HG03521 (cell line): ENCODE measurements at regions not wholly inside any gene's neighbourhood (a gene's known extent, or its start where the extent isn't known, plus 50 kb on each side); places are given as distances from the start of the nearest gene placed in this dataset.
"Not testable (repeated sequence)": the region's sequence is repeated elsewhere in the genome, so short reads cannot be mapped to it uniquely, and the experiment has no call there.

ENCODE experiments used
- ATAC-seq: cut with Tn5 transposase; IDR thresholded peaks from one replicate; pipeline ENCODE4 v1.9.1; 2021; ENCODE audit warnings: mild to moderate bottlenecking, moderate library complexity; ENCODE audit not compliant: unreplicated experiment

DNA sequence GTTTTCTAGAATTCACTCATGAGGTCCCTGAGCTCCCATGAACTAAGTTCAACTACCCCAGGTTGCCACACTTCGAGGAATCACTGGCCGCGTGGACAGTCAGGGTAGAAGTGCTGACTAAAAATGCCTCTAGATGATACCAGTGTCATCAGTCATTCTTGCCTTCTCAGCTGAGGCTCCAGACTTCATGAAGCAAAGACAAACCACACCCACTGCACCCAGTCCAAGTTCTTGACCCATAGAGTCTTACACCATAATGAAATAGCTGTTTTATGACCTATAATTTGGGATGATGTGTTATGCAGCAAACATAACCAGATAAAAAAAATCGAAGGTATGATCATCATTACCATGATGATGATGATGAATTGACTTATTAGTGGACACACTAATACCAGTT is 632.9 kb upstream of the TLE4 start:
- ATAC-seq, result no peak

DNA sequence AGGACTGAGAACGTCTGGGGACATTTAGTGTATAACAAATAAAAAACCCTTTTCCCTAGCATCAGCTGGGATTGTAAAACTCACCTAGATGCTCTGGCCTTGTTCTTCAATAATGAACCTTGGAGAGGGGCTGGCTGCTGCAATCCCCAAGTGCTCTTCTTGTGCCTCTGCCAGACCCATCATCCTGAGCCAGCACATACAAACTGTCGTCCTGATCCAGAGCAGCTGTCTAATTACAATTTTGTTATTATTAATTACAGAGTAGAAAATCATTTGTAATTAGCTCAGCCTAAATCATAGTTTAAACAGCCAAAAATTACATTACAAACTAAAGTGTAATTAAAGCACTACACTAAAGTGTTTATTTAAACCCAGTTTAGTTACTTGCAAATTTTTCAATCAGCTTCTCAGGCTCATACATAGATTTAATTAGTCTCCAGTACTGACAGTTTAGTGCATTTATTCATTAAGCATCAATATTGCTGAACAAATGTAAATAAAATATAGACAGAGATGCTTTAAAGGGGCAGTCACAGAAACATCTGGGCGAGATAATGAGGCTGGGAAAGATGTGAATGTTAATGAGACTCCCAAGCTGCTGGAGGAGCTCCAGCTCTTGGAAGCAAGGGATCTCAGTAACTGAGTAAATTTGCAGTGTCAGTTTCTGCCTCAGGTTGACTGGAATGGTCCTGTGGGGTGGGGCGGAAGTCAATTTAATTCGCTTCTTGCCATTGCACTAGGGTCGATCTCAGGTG is 632.3 kb upstream of the TLE4 start:
- ATAC-seq, result no peak

DNA sequence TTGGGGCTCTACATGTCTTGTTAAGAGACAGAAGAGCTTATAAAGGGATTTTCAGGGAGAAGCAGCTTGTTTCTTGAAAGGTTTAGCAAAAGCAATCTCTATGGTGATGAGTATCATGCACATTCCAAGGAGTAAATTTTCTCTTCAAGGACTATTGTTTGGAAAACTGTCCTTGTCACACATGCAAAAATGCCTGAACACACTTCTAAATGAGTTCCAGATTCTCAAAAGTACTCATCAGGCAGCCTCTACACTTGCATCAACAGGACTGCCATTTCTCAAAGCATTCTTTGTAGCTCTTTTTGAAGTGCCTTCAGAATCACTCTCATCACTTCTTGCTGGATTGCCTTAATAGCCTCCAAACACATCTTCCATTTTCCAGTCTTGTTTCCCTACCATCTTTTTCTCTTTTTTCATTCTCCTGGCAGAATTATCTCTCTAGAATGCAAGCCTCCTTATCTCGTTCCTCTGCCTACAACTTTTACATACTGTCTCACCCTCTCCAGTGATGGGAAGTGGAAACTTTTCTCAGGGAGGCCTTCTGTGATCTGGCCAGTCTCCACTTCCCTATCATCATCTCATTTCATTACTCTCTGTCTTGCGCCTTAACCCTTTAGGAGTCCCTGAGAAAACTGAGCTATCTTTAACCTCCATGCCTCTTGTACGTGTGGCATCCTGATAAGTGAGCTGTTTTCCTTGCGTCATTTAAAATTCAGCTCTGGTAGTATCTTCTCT is 631.5 kb upstream of the TLE4 start:
- no peak for ATAC-seq

DNA sequence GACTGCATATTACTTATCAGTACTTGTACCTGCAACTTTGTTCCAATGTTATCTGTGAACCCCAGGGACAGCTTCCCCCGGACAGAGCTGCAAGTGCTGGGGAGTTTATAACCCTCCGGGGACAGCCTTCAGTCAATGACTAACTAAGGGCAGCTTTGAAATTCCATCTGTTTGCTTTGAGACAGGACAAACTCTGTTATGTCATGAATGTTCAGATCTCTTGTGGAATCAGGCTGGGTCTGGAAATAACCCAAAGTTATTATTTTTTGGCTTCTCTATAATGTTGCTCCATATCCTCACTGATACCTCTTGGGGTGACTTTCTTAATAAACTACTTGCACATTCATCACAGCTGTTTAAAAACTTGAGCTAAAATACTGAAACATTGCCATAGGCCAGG is 617.5 kb upstream of the TLE4 start:
- ATAC-seq, result no peak

DNA sequence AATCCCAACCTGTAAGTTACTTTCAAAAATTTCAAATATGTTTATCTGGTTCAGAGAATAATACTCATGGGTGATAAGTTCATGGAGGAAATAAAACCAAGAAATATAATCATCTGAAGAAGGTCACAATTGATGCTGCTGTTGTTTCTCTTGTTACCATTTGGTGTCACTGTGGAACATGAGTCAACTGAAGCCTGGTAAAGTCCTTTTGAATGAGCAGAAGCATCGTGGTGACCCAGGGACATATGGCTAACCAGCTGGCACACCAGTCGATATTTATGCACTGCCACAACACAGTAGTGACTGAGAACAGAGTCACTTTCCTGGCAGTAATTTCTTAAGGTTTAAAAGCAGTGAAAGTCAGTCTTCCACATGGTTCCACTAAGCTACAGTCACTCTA is 612.9 kb upstream of the TLE4 start:
- ATAC-seq, result no peak

DNA sequence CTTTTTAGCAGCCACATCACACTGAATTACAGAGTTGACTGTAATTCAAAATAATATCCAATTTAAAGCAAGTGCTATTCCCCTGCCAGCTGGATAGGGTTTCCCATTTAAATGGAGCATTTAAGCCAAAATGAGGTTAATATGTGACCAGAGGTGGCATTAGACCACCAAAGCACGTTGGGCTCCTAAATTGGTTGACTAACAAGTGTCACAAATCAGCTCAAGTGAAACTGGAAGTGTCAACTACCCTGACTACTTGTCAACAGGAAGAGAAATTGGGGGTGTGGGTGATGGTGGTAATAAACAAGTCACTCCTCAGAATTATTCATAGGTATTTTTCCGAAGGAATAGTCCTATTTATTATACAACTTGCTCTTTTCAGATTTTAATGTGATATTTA is 609.6 kb upstream of the TLE4 start:
- no peak for ATAC-seq

DNA sequence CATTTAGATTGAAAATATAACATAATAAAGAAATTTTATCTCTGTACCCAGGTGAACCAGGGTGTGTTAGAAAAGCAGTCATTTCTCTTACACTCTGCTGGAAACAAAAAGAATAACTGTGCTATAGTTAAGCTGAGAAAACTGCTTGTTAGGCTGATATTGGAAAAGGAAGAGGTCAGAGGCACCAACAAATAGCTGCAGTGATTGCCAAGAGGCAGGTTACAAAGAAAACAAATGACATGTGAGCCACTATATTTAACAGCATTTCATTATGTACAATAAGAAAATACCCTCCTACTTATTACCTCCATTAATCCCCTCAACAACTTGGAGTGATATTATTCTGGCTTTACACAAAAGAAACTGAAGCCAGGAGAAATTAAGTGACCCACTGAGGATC is 607.9 kb upstream of the TLE4 start:
- no peak for ATAC-seq

DNA sequence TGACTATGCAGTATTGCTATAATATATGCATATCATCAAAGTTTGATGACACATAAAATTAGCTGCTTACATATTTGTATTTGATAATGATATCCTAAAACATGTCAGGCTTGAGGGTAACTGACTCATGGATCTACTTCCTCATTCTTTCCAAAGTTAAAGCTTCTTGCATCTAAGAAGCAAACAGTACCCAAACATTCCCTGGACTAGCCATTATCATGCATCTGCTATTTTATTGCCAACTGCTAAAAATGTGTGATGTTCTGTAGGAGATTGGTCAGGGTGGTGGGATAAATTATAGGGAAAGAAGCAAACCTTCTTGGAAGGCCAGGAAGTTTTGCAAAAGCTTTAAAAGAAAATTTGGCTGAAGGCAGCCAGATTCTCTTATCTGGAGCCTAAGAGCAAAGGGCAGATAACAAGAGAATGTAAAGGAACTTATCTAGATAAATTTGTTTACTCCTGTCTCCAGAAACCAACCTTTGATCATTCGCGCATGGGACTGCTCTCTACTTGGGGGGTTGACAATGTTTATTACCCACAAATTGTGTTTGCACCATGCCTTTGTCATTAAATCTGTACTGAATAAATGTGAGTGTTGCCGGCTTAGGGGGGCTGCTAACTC is 604.1 kb upstream of the TLE4 start:
- ATAC-seq, result no peak

DNA sequence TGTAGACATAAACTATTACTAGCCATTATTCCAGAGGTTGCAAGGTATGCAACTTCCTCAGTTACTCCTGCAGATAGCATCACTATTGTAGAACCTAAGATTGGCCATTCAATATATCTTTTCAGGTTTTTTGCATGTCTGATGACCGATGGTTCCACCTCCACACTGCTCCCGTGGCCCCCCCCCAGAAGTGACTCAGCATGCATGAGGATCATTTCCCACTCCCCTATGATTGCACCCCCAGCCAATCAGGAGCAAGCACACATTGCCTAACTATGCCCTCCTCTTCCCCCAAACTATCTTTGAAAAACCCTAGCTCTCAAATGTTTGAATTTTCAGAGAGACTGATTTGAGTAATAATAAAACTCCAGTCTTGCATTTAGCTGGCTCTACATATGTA is 601.4 kb upstream of the TLE4 start:
- no peak for ATAC-seq

DNA sequence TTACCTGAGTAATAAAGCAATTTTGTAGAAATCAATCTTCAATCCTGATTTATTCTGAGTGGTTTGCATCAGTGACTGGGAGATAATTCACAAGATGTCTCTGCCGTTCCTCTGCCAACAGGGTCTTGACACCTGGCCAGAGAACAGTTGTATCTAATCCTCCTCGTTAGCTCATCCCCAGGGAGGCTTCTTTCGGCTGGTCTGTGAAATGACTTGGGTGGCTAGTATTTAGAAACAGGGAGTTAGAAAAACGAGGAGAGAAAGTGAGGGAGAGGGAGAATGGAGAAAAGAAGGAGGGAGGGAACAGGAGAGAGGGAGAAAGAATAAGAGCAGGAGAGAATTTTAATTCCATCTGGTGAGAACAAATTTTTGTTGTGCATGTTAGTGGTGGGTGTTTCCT is 600.2 kb upstream of the TLE4 start:
- no peak for ATAC-seq

DNA sequence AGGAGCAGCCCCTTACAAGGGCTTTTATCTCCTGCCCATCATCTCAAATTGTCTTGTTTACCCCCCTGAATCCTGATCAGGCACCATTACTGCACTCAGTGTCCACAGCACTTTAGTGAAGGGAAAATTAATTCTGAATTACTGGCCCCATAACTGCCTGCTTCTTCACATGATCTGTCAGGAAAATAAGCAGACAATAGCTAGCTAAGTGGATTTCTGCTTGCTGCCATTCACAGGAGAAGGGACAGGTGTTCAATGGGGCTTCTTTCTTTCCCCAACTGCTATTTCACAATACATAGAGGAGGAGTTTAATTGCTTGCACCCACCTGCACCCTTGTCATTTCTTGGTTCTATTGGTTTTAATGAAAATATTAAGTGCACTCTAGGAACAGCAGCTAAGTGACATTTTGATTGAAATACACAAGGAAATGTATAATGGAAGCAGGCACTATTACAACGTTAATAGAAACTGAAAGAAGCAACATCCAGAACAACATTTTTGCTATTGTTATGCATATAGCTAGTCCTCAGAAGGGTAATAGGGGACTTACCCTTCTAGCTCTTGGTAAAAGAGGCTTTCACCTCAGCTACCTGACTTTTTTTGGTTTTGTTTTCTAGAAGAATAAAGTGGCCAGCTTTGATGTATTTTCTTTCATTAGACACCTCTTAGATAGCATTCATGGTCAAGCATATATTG is 599.3 kb upstream of the TLE4 start:
- ATAC-seq, result no peak

DNA sequence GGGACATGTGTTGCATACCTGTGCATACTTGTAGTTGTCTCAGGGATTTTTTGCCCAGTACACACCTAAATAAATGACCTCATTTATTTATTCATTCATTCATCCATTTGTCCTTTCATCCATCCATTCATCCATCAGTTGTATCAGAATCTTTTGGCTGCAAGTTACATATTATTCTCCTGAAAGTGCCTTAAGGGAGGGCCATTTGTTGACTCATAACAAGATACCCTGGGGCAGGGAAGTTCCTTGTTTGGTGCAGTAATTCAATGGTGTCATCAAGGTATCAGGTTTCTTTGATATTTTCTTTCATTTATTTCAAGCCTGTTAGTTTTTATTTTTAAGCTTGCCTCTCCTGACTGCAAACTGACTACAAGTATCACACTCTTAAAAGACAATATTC is 597.9 kb upstream of the TLE4 start:
- ATAC-seq, result no peak

DNA sequence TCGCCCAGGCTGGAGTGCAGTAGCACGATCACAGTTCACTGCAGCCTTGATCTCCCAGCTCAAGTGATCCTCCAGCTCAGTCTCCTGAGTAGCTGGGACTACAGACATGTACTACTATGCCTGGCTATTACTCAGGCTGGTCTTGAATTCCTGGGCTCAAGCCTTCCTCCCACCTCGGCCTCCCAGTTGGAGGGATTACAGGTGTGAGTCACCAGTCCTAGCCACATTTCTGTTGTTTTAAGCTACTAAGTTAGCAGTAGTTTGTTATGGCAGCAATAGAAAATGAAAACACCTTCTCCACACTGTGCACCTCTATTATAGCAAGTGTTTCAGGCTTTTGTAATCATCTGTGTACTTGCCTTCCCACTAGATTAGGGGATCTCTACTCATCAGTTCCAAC is 588.9 kb upstream of the TLE4 start:
- ATAC-seq, result no peak

DNA sequence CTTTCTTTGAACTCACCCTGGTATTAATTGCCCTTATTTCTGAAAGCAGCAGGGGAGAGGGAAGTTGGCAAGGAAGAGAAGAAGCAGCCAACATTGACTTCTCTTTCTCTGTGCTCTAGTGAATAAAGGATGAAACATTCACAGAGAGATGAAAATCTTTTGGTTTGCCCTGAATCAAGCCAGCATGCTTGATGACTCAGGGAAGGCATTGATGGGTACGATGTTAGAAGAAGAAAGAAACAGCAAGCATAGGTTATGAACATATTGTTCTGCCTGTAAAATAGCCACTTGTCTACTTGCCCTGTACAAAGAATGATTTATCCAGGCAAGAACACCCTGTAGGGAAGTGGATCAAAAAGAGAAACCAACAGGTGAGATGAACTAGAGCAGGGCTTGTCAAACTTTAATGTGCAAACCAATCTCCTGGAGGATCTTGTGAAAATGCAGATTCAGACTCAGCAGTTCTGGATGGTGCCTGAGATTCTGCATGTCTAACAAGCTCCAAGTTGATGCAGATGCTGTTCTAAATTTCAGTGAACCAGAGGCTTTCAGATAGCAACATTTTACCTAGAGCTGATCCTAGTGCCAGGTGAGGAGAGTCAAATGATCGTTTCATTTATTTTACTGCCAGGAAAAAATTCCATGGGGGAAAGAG is 586.6 kb upstream of the TLE4 start:
- no peak for ATAC-seq

DNA sequence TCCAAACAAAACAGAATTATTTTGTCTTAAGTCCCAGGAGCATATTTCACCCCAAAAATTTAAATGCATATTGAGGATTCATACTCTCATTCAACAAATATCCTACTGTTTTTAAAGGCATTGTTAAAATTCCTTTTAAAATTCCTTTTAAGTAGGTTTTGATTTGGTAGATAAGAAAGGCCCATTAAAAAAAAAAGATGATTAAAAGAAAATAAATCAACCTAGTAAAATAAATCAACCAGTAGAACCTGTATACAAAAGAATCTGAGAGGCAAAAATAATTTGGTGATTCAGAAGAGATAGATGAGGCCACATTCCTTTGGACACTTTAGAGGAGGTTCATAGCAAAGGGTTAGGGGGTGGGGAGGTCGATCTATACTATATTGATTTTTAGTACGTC is 585.3 kb upstream of the TLE4 start:
- ATAC-seq, result no peak

DNA sequence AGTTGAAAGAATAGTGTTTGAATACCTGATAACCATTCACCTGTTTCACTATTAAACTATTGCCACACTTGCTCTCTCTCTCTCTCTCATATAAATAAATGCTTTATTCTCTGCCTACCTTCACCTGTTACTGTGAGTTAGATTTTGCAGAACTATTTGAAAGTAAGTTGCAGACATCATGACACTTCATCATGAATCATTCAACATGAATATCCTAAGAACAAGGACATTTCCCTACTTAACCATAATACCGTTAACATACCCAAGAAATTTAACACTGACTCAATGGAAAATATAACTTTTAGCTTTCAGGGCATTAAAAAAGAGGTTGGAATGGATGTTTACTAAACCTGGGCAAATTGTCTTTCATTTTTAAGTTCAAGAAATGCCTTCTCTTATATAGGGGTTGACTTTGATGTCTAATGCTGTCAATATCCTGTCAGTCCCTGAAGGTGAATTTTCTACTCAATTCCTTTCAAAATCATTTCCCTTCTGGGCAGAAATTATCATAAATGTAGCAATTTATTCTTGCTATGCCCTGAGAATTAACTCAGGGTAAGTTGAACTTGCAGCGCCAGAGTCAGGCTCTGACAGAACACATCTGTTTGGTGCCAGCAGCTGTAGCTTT is 582.6 kb upstream of the TLE4 start:
- no peak for ATAC-seq

DNA sequence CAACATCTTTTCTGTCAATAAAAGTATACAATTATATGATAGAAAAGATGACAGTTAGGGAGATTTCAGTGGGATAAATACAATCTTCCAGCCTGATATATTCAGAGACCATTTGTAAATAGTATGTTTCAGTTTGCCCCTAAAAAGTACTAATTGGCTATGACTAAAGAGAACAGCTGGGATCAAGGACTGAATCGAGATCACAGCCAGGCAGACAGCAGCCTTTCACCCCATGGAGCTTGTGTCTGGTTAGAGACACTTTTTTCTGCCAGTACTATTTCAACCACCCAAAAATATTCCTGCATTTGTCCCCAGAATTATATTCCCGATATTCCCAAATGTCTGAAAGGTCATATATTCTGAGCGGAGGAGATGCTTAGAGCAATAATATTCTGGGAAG is 577.3 kb upstream of the TLE4 start:
- ATAC-seq, result no peak

DNA sequence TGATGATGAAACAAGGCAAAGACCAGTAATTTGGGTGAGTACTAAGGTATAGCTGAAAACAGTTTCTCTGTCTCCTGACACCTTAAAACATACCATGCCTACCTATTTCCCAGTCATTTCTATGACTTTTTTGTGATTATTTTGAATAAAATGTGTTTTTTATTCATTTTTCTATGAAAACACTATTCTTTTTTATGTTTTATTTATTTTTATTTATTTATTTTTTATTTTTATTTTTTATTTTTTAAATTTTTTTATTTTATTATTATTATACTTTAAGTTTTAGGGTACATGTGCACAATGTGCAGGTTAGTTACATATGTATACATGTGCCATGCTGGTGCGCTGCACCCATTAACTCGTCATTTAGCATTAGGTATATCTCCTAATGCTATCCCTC is 576.8 kb upstream of the TLE4 start:
- ATAC-seq, result not testable (repeated sequence)

DNA sequence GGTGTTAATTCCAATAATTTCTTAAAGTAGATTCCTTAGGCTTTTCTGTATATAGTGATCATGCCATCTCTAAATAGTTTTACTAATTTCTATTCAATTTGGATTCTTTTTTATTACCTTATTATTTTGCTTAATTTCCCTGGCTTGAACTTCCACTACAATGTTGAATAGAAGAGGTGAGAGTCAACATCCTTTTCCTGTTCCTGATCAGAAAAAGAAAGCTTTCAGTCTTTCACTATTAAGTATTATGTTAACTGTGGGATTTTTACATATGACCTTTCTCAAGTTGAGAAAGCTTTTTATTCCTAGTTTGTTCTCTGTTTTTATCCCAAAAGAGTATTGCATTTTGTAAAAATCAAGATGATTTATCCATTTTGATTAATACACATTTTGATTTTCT is 574.5 kb upstream of the TLE4 start:
- no peak for ATAC-seq

DNA sequence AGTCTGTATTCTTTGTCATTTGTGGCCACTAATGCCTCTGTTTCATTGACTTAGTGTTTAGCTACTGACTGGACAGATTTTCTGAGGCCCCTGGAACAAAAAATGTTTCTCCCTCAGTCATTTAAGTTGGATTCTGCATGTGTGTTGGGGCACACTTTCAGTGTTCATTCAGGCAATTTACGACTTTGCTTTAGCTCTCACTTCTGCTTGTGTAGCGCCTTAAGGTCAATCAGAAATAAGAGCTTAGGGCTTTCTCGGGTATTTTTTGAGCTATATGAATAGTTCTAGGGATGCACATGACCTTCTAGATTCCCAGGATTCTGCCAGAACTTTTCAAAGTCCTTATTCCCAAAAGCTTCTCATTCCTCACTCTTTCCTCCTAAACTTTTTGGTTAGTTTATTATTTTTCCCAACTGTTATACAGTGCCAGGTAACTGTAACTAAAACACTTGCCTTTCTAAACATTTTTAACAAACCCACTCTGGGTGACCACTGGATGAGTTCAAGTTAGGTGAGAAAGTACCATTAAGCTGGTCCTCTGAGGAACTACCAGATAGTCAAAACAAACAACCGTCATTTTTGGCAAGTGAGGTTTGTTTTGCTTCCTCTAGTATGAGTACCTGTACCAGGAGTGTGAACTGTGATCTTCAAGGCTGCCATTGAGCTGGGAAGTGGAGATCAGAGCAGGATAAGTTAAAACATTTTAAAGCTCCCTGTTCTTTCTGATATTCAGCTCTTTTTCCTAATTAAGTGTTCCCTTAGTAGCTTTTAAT is 571.3 kb upstream of the TLE4 start:
- no peak for ATAC-seq
